Colonic mucosa (tissue), 4 donors: ENCODE measurements at regions not wholly inside any gene's neighbourhood (a gene's known extent, or its start where the extent isn't known, plus 50 kb on each side); places are given as distances from the start of the nearest gene placed in this dataset.

ENCODE experiments used
- DNase-seq: peaks from one replicate; pipeline ENCODE4 v3.0.0-alpha.2; 2020
- H3K27ac ChIP-seq: fragments of 200-600 bp; one replicate; pipeline ENCODE4 v1.8.0; 2021
- H3K27me3 ChIP-seq: fragments of 200-600 bp; one replicate; pipeline ENCODE4 v1.8.0; 2021
- H3K36me3 ChIP-seq: fragments of 200-600 bp; one replicate; pipeline ENCODE4 v1.8.0; 2021
- H3K4me1 ChIP-seq: fragments of 200-600 bp; one replicate; pipeline ENCODE4 v1.8.0; 2021; ENCODE audit warnings: mild to moderate bottlenecking
- H3K4me3 ChIP-seq: fragments of 200-600 bp; one replicate; pipeline ENCODE4 v1.8.0; 2021
- H3K9ac ChIP-seq, 2 donors: one replicate each; pipeline ENCODE4 v1.7.0; 2013; ENCODE audit warnings: control low read depth in 2 of 2, low read depth in 2 of 2, low read length in 2 of 2
- H3K9me3 ChIP-seq: fragments of 200-600 bp; one replicate; pipeline ENCODE4 v1.8.0; 2021
- intact Hi-C: fragments of 100-400 bp; cut with DNase I; formaldehyde crosslinking; loops from one replicate; pipeline ENCODE4 v1.14.1; 2022
- TF ChIP-seq, protein P1 (sequence below): fragments of 200-600 bp; IDR thresholded peaks from one replicate; pipeline ENCODE4 v1.8.0; 2022; ENCODE audit warnings: antibody characterized with exemption, mild to moderate bottlenecking
- donor health status: healthy.
- donor health status: DM: no; HTN: no; CAD: no.
- donor health status: DM: no; HTN: no; CAD: no.

GRCh38 chr5:165227515-165227914 lies 1722.1 kb downstream of the MAT2B start:
- no peak for DNase-seq
- Histone ChIP-seq H3K27ac (no peak overlapping the region), H3K9ac (no peak overlapping the region), H3K9me3 (no peaks in the 10 kb centered on the region), H3K4me3 (no peak overlapping the region), H3K27me3 (no peaks in the 10 kb centered on the region), H3K4me1 (no peaks in the 10 kb centered on the region), H3K36me3 (no peaks in the 10 kb centered on the region)
- intact Hi-C loops, result no loop called here
- TF ChIP-seq, protein P1, sequence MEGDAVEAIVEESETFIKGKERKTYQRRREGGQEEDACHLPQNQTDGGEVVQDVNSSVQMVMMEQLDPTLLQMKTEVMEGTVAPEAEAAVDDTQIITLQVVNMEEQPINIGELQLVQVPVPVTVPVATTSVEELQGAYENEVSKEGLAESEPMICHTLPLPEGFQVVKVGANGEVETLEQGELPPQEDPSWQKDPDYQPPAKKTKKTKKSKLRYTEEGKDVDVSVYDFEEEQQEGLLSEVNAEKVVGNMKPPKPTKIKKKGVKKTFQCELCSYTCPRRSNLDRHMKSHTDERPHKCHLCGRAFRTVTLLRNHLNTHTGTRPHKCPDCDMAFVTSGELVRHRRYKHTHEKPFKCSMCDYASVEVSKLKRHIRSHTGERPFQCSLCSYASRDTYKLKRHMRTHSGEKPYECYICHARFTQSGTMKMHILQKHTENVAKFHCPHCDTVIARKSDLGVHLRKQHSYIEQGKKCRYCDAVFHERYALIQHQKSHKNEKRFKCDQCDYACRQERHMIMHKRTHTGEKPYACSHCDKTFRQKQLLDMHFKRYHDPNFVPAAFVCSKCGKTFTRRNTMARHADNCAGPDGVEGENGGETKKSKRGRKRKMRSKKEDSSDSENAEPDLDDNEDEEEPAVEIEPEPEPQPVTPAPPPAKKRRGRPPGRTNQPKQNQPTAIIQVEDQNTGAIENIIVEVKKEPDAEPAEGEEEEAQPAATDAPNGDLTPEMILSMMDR, result no peak

GRCh38 chr5:165228184-165228583 lies 1722.8 kb downstream of the MAT2B start:
- Histone ChIP-seq H3K4me1 (no peaks in the 10 kb centered on the region), H3K36me3 (no peaks in the 10 kb centered on the region), H3K4me3 (no peak overlapping the region), H3K9ac (no peak overlapping the region), H3K27me3 (no peaks in the 10 kb centered on the region), H3K9me3 (no peaks in the 10 kb centered on the region), H3K27ac (no peak overlapping the region)
- TF ChIP-seq, protein P1, result no peak
- no peak for DNase-seq
- intact Hi-C loops, result no loop called here

DNA sequence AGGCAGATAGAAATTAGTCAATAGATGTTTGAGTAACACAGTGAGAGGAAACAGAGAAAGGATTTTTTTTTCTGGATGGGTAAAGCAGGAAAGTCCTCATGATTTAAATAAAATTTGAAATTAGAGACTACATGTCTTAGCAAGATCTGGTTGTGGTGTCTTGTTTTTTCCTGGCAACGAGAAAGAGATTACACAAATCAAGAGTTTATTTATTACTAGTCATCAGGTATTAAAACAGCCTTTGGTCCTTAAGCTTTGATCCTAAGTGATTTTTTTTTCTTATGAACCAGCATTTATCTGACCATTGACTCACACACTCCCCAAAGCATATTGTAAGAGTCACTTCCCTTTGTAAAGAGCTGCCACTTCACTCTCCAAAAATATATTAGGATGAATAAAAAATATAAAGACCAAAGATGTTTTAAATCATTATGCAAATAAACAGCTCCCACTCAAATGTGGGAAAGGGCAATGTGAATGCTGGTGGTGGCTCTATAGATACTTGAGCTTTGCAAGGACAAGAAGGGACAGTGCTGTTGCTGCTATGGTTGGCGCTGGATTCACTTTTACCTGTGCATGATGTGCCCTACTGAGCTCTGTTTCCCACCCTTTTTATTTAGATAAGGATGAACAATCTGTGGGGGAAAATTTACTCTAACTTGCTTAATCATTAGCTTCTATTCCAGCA lies 1726.5 kb downstream of the MAT2B start:
- no peak overlapping the region for H3K4me3 ChIP-seq
- H3K9ac ChIP-seq, result no peak overlapping the region
- H3K27me3 ChIP-seq, result no peaks in the 10 kb centered on the region
- intact Hi-C loops, result no loop called here
- no peak overlapping the region for H3K27ac ChIP-seq
- H3K9me3 ChIP-seq, result no peaks in the 10 kb centered on the region
- no peak for DNase-seq
- no peaks in the 10 kb centered on the region for H3K36me3 ChIP-seq
- TF ChIP-seq, protein P1, result no peak
- H3K4me1 ChIP-seq, result no peaks in the 10 kb centered on the region

- no peak for DNase-seq
- no peaks in the 10 kb centered on the region for H3K9me3 ChIP-seq
- H3K4me3 ChIP-seq, result no peak overlapping the region
- H3K4me1 ChIP-seq, result no peaks in the 10 kb centered on the region
- H3K36me3 ChIP-seq, result no peaks in the 10 kb centered on the region
- H3K27me3 ChIP-seq, result no peaks in the 10 kb centered on the region
- H3K9ac ChIP-seq, result no peak overlapping the region
- H3K27ac ChIP-seq, result no peak overlapping the region
- intact Hi-C loops, result no loop called here
- TF ChIP-seq, protein P1, result no peak
These were observed 1727.2 kb downstream of the MAT2B start for GRCh38 chr5:165232509-165233028.

- TF ChIP-seq, protein P1, result no peak
- Histone ChIP-seq H3K4me1 (no peaks in the 10 kb centered on the region), H3K36me3 (no peaks in the 10 kb centered on the region), H3K9ac (no peak overlapping the region), H3K27ac (no peak overlapping the region), H3K9me3 (no peaks in the 10 kb centered on the region), H3K4me3 (no peak overlapping the region), H3K27me3 (no peaks in the 10 kb centered on the region)
- no peak for DNase-seq
- intact Hi-C loops, result no loop called here
These were observed 1736.4 kb downstream of the MAT2B start for GRCh38 chr5:165241811-165242210.
